GM13976 (cell line): ENCODE measurements at regions not wholly inside any gene's neighbourhood (a gene's known extent, or its start where the extent isn't known, plus 50 kb on each side); places are given as distances from the start of the nearest gene placed in this dataset.

Experiments used
- DNase-seq: peaks from one replicate; pipeline ENCODE4 v3.0.0; 2012; ENCODE audit warnings: low spot score
- CTCF ChIP-seq: IDR thresholded peaks from 2 replicates; pipeline ENCODE4 v1.5.1; 2012; ENCODE audit warnings: borderline replicate concordance, mild to moderate bottlenecking; ENCODE audit not compliant: insufficient read depth; ENCODE audit errors: extremely low read depth, missing control alignments, control extremely low read depth
- in situ Hi-C: fragments of 300-500 bp; cut with MboI; formaldehyde crosslinking; loops from one replicate; pipeline ENCODE4 v1.12.0; 2022; ENCODE audit warnings: low sequenced_read_pairs, mixed read lengths, inconsistent platforms; ENCODE audit not compliant: unreplicated experiment

GRCh38 chr21:24826822-24827221 is 780.5 kb downstream of the MRPL39 start:
- TF ChIP-seq CTCF = no peak
- in situ Hi-C loops = no loop called here
- no peak for DNase-seq

- in situ Hi-C loops = no loop called here
- TF ChIP-seq CTCF = no peak
- no peak for DNase-seq
Observed at GRCh38 chr21:24825348-24825747, 781.9 kb downstream of the MRPL39 start.

DNA sequence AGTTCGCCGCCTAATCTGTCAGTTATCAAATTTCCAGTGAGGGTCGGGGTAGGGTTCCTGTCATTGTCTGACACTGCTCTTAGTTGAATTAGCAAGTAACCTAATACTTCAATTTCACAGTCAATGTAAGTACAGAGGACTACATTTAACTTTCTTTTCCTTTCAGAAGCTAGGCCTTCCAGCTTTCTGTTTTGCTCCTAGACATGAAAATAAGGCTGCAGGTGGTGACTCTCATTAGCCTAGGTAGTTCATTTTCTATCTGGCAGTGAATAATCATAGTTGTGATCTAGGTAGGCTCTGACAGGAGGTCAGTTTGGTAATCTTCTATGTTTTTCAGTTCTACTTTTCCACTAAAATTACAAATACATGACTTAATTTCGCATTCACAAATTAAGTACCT is 783.1 kb downstream of the MRPL39 start:
- no peak for TF ChIP-seq CTCF
- DNase-seq = no peak
- in situ Hi-C loops = no loop called here

DNA sequence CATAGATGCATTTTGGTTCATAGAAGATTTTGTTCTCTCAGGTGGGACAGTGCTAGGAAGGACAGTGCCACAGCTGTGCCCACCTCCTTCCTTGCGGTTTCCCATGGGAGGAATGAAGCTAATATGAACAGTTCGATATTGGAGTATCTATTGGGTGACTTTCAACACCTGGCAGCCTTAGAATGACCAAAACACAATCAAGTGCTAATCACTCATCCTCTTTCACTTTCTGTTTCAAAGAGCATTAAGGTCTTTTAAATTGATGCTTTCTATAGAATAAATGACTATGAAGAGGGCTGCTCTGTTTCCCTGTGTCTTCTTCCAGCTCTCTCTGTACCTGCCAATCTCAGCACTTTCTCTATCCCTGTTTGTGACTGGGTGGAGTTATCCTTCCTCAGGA is 784.0 kb downstream of the MRPL39 start:
- no peak for TF ChIP-seq CTCF
- in situ Hi-C loops = no loop called here

GRCh38 chr21:24785033-24785432 is 822.2 kb downstream of the MRPL39 start:
- no peak for TF ChIP-seq CTCF
- in situ Hi-C loops = no loop called here
- no peak for DNase-seq

More for the DNA sequence above, 784.0 kb downstream of the MRPL39 start:
- no peak for DNase-seq

GRCh38 chr21:24781146-24781545 is 826.1 kb downstream of the MRPL39 start:
- in situ Hi-C loops = no loop called here
- DNase-seq = no peak
- no peak for TF ChIP-seq CTCF

DNA sequence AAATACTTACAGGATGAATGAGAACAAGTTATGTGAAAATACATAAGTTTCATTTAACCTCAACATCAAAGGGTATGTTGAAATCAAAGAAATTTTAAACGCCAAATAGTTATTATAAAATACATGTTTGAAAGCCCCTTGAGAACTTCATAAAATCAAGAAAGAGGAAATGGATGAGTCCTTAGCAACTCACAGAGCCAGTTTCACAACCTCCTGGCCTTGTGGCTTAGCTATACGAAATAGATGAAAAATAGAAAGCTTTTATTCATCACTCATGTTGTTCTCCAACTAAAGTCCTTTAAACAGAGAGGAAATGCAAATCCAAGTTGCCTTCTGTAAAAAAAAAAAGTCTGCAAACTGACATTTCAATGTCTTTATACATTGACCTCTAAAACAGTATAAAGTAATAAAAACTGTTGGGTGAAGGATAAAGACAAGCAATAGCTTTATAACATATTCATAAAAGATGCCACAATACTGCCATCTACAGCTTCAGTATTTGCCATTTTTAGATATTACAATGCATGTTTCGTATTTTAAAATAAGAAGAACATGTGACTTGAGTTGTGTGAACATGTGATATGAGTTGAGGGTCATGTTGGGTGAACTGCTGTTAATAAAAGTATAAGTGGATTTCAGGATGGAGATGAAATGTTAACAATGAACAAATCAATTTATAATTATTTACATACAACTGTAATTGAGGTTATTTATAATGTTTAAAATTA is 847.8 kb downstream of the MRPL39 start:
- in situ Hi-C loops = no loop called here
- DNase-seq = no peak
- TF ChIP-seq CTCF = no peak
